OCI-LY1 (cell line): ENCODE measurements at regions not wholly inside any gene's neighbourhood (a gene's known extent, or its start where the extent isn't known, plus 50 kb on each side); places are given as distances from the start of the nearest gene placed in this dataset.

ENCODE experiments used
- EZH2 ChIP-seq: fragments of 200-600 bp; sonication (generic), shearing (Covaris generic); IDR thresholded peaks from 2 replicates; pipeline ENCODE4 v1.8.0; 2017; ENCODE audit warnings: borderline replicate concordance, mixed run types, mild to moderate bottlenecking, antibody characterized with exemption, low read length, moderate library complexity, mixed read lengths
- TF ChIP-seq, protein P1 (sequence below): fragments of 200-600 bp; sonication (generic), shearing (Covaris generic); IDR thresholded peaks from 2 replicates; pipeline ENCODE4 v1.5.1; 2017; ENCODE audit warnings: mild to moderate bottlenecking, antibody characterized with exemption, low read length, moderate library complexity, mixed read lengths

DNA sequence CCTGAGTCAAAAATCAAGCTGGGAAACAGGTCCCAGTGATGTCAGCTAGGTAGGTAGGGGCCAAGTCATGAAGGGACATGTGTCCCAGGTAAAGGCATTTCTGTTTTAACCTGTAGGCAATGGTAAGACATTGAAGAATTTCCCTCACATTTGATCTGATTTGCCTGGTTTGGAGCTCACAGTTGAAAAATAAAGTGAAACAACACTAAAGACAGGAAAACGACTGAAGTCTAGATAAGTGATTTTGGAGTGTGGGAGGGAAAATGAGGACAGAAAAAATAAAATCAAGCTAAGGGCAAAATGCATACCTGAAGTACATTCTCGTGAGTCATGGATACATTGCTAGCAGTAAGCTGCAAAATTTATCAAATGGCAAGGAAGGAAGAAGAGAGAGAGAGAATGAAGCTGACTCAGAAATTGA lies 169.9 kb downstream of the SKIDA1 start:
- TF ChIP-seq, protein P1, sequence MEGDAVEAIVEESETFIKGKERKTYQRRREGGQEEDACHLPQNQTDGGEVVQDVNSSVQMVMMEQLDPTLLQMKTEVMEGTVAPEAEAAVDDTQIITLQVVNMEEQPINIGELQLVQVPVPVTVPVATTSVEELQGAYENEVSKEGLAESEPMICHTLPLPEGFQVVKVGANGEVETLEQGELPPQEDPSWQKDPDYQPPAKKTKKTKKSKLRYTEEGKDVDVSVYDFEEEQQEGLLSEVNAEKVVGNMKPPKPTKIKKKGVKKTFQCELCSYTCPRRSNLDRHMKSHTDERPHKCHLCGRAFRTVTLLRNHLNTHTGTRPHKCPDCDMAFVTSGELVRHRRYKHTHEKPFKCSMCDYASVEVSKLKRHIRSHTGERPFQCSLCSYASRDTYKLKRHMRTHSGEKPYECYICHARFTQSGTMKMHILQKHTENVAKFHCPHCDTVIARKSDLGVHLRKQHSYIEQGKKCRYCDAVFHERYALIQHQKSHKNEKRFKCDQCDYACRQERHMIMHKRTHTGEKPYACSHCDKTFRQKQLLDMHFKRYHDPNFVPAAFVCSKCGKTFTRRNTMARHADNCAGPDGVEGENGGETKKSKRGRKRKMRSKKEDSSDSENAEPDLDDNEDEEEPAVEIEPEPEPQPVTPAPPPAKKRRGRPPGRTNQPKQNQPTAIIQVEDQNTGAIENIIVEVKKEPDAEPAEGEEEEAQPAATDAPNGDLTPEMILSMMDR, result no peak
- no peak for TF ChIP-seq EZH2
